ENCODE measurements at regions not wholly inside any gene's neighbourhood (a gene's known extent, or its start where the extent isn't known, plus 50 kb on each side); places are given as distances from the start of the nearest gene placed in this dataset.

- Histone ChIP-seq H2AFZ (ENCODE audit: control insufficient read depth, low read depth, low read length) (no peak overlapping the region), H4K20me1 (ENCODE audit: control insufficient read depth, insufficient read depth) (no peaks in the 10 kb centered on the region), H3K36me3 (ENCODE audit: control insufficient read depth in 2 of 2, insufficient read depth in 2 of 2, low read length in 1 of 2) (no peaks in the 10 kb centered on the region), H3K4me2 (ENCODE audit: control insufficient read depth, insufficient read depth) (no peak overlapping the region), H3K27ac (ENCODE audit: control insufficient read depth, insufficient read depth) (no peak overlapping the region), H3K4me3 (no peak overlapping the region), H3K4me1 (ENCODE audit: control insufficient read depth, insufficient read depth, low read length) (no peaks in the 10 kb centered on the region), H3K27me3 (replicated peaks in 1 of 2; ENCODE audit: control insufficient read depth in 2 of 2, insufficient read depth in 2 of 2, low read length in 1 of 2) (no peaks in the 10 kb centered on the region), H3K9me3 (replicated peaks; ENCODE audit: control insufficient read depth, insufficient read depth, low read length) (no peaks in the 10 kb centered on the region), H3K79me2 (ENCODE audit: control insufficient read depth, insufficient read depth, low read length) (no peaks in the 10 kb centered on the region), H3K9ac (ENCODE audit: control insufficient read depth, insufficient read depth, low read length) (no peak overlapping the region)
- SMC1A ChIA-PET (ENCODE audit: uncharacterized antibody, unreplicated experiment): no interaction called here
- no peak for TF ChIP-seq MTA2 (IDR thresholded peaks at IDR 0.05; ENCODE audit: low read depth)
- TF ChIP-seq SUPT20H (IDR thresholded peaks at IDR 0.05; ENCODE audit: borderline replicate concordance, control insufficient read depth, low read depth, low read length): no peak
- POLR2A ChIA-PET: no interaction called here
- RAD21 ChIA-PET (ENCODE audit: unreplicated experiment): no interaction called here
- in situ Hi-C loops (cut with MboI) (no loop called here), intact Hi-C loops (cut with micrococcal nuclease; ENCODE audit: unreplicated experiment) (no loop called here)
- BruUV-seq (replicated peaks): no TSS peak
- DNase-seq (ENCODE audit: low read depth, low spot score) (no peak), FAIRE-seq (no peak), ATAC-seq (no peak)
- CTCF ChIA-PET: no interaction called here
Observed at GRCh38 chr16:62406387-62406786, 370.1 kb upstream of the CDH8 start.

GRCh38 chr16:62404842-62405611, 368.8 kb upstream of the CDH8 start:
- intact Hi-C loops (cut with micrococcal nuclease; ENCODE audit: unreplicated experiment): no loop called here
- H3K9ac ChIP-seq (ENCODE audit: control insufficient read depth, insufficient read depth, low read length): no peak overlapping the region
- POLR2A ChIA-PET: no interaction called here
- H3K4me2 ChIP-seq (ENCODE audit: control insufficient read depth, insufficient read depth): no peak overlapping the region
- in situ Hi-C loops (cut with MboI): no loop called here
- DNase-seq (ENCODE audit: low read depth, low spot score) (no peak), ATAC-seq (no peak), FAIRE-seq (no peak)
- no peaks in the 10 kb centered on the region for H3K36me3 ChIP-seq (ENCODE audit: control insufficient read depth in 2 of 2, insufficient read depth in 2 of 2, low read length in 1 of 2)
- no peak overlapping the region for H3K4me3 ChIP-seq
- RAD21 ChIA-PET (ENCODE audit: unreplicated experiment): no interaction called here
- H3K4me1 ChIP-seq (ENCODE audit: control insufficient read depth, insufficient read depth, low read length): no peaks in the 10 kb centered on the region
- BruUV-seq (replicated peaks): no TSS peak
- H3K79me2 ChIP-seq (ENCODE audit: control insufficient read depth, insufficient read depth, low read length): no peaks in the 10 kb centered on the region
- CTCF ChIA-PET: no interaction called here
- SMC1A ChIA-PET (ENCODE audit: uncharacterized antibody, unreplicated experiment): interaction anchor here (0.6 kb wide), 1 partner anchor 173 kb away, joined by 3 read pairs; no protein-coding TSS in a partner anchor
- H3K9me3 ChIP-seq (replicated peaks; ENCODE audit: control insufficient read depth, insufficient read depth, low read length): no peaks in the 10 kb centered on the region
- 0% methylated on average over 1 of the region's 1 CpG for WGBS (ENCODE audit: insufficient coverage, insufficient replicate concordance, low lambda C conversion rate, missing lambda C conversion rate)
- no peak overlapping the region for H2AFZ ChIP-seq (ENCODE audit: control insufficient read depth, low read depth, low read length)
- H3K27me3 ChIP-seq (replicated peaks in 1 of 2; ENCODE audit: control insufficient read depth in 2 of 2, insufficient read depth in 2 of 2, low read length in 1 of 2): no peaks in the 10 kb centered on the region
- no peak overlapping the region for H3K27ac ChIP-seq (ENCODE audit: control insufficient read depth, insufficient read depth)
- H4K20me1 ChIP-seq (ENCODE audit: control insufficient read depth, insufficient read depth): no peaks in the 10 kb centered on the region
- TF ChIP-seq POLR2AphosphoS2 (IDR thresholded peaks at IDR 0.05; ENCODE audit: low read depth, low read length) (no peak), ZSCAN29 (IDR thresholded peaks at IDR 0.05) (no peak), CBX3 (IDR thresholded peaks at IDR 0.05; ENCODE audit: borderline replicate concordance, low read depth) (no peak), ATF2 (IDR thresholded peaks at IDR 0.05; ENCODE audit: low read length) (no peak), RELB (IDR thresholded peaks at IDR 0.05; ENCODE audit: low read depth) (no peak), MXI1 (IDR thresholded peaks at IDR 0.05; ENCODE audit: low read depth, low read length) (no peak), YY1 (IDR thresholded peaks at IDR 0.05; ENCODE audit: low read depth, low read length) (no peak), NFXL1 (IDR thresholded peaks at IDR 0.05; ENCODE audit: borderline replicate concordance) (no peak), NR2C1 (IDR thresholded peaks at IDR 0.05) (no peak), RCOR1 (conservative IDR thresholded peaks at IDR 0.05; ENCODE audit: low read depth, low read length) (no peak), TCF12 (IDR thresholded peaks at IDR 0.05; ENCODE audit: low read depth, low read length) (no peak), PAX5 (IDR thresholded peaks at IDR 0.05; ENCODE audit: borderline replicate concordance, low read depth, low read length) (no peak), CHD2 (IDR thresholded peaks at IDR 0.05; ENCODE audit: borderline replicate concordance, low read depth, low read length) (no peak), YBX1 (IDR thresholded peaks at IDR 0.05) (no peak), EP300 (IDR thresholded peaks at IDR 0.05; ENCODE audit: borderline replicate concordance in 1 of 2, control insufficient read depth in 1 of 2, low read depth in 2 of 2, low read length in 2 of 2) (no peak)
